Adrenal gland (tissue), 9 donors: ENCODE measurements at regions not wholly inside any gene's neighbourhood (a gene's known extent, or its start where the extent isn't known, plus 50 kb on each side); places are given as distances from the start of the nearest gene placed in this dataset.

Experiments used
- DNase-seq, 7 donors: peaks; one replicate each; pipeline ENCODE4 v3.0.0-alpha.2; 2019 to 2020
- H3K27ac ChIP-seq, 5 donors: fragments of 200-600 bp; sonication (generic) in 4 of 5; 1 replicate in 3 of 5; 2 replicates in 2 of 5; pipeline versions ENCODE4 v1.5.1 to v1.8.0; 2016 to 2020; ENCODE audit warnings: mild to moderate bottlenecking in 1 of 5
- H3K27me3 ChIP-seq: fragments of 200-600 bp; 2 replicates; pipeline ENCODE4 v1.8.0; 2021
- H3K36me3 ChIP-seq, 2 donors: fragments of 200-600 bp; replicated peaks in 1 of 2; 1 replicate in 1 of 2; 2 replicates in 1 of 2; pipeline versions ENCODE4 v1.5.1 to v1.8.0; 2018 to 2022
- H3K4me1 ChIP-seq, 2 donors: fragments of 200-600 bp; replicated peaks in 1 of 2; 1 replicate in 1 of 2; 2 replicates in 1 of 2; pipeline versions ENCODE4 v1.5.1 to v1.8.0; 2018 to 2021
- H3K4me3 ChIP-seq, 4 donors: fragments of 200-600 bp; sonication (generic) in 3 of 4; one replicate each; pipeline ENCODE4 v1.5.1; 2016 to 2018
- H3K9me3 ChIP-seq, 3 donors: fragments of 200-600 bp; sonication (generic) in 1 of 3; replicated peaks in 1 of 3; 1 replicate in 2 of 3; 2 replicates in 1 of 3; pipeline versions ENCODE4 v1.5.1 to v1.8.0; 2016 to 2021
- POLR2A ChIP-seq, 2 donors: fragments of 450-650 bp; IDR thresholded peaks; one replicate each; pipeline ENCODE4 v1.6.1; 2017; ENCODE audit warnings: antibody characterized with exemption in 2 of 2, mild to moderate bottlenecking in 2 of 2, moderate library complexity in 1 of 2
- WGBS, 4 donors: extraction: QIAGEN DNeasy Blood & Tissue Kit in 2 of 4; methylation state at CpG; one replicate each; pipeline versions ENCODE4 v1.1.5 to v1.1.7; 2013 to 2017; 5-methylcytosine and 5-hydroxymethylcytosine counted together
- intact Hi-C, 2 donors: fragments of 100-400 bp; cut with DNase I; formaldehyde crosslinking; loops; one replicate each; pipeline versions ENCODE4 v1.14.1 to v1.15.0; 2022 to 2023
- TF ChIP-seq, protein P1 (sequence below), 6 experiments: fragments of 450-650 bp in 4 of 6; fragments of 200-600 bp in 2 of 6; sonication (generic) in 1 of 6; IDR thresholded peaks; 1 replicate in 5 of 6; 2 replicates in 1 of 6; pipeline versions ENCODE4 v1.5.1 to v1.8.0; 2016 to 2021; ENCODE audit warnings: antibody characterized with exemption in 6 of 6, mild to moderate bottlenecking in 2 of 6, moderate library complexity in 1 of 6
- donor health status: healthy with polysubstance abuse.
- donor health status: Bipolar disorder and iron deficiency.
- donor health status: DM: yes; HTN: yes; CAD: no.
- donor health status: DM: no; HTN: no; CAD: no.
- donor health status: DM: no; HTN: no; CAD: no.

DNA sequence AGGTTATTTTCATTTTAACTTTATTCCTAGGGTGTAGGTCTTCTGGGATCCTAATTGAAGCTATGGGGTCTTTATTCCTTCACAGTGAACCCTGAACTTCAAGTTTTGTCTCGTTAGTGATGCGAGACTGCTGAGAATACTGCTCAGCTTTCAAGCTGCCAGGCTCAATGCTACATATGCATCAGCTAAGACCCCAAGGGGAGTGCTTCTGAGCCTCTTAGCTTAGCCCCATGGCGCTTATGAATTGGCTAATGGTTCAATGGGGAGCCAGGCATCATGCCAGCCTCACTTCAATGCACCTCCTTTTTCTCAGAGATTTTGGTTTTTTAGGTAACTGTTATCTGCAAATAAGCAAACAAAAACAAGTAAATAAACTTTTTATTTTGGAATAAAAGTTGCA, 94.1 kb upstream of the SIAH1 start:
- intact Hi-C loops, result no loop called here
- no peaks in the 10 kb centered on the region for H3K27me3 ChIP-seq
- no peaks in the 10 kb centered on the region for H3K36me3 ChIP-seq
- TF ChIP-seq POLR2A (IDR thresholded peaks at IDR 0.05), result no peak
- TF ChIP-seq, protein P1, sequence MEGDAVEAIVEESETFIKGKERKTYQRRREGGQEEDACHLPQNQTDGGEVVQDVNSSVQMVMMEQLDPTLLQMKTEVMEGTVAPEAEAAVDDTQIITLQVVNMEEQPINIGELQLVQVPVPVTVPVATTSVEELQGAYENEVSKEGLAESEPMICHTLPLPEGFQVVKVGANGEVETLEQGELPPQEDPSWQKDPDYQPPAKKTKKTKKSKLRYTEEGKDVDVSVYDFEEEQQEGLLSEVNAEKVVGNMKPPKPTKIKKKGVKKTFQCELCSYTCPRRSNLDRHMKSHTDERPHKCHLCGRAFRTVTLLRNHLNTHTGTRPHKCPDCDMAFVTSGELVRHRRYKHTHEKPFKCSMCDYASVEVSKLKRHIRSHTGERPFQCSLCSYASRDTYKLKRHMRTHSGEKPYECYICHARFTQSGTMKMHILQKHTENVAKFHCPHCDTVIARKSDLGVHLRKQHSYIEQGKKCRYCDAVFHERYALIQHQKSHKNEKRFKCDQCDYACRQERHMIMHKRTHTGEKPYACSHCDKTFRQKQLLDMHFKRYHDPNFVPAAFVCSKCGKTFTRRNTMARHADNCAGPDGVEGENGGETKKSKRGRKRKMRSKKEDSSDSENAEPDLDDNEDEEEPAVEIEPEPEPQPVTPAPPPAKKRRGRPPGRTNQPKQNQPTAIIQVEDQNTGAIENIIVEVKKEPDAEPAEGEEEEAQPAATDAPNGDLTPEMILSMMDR (IDR thresholded peaks at IDR 0.05), result no peak
- H3K4me3 ChIP-seq, result no peak overlapping the region
- no peak overlapping the region for H3K27ac ChIP-seq
- H3K9me3 ChIP-seq, result no peaks in the 10 kb centered on the region
- H3K4me1 ChIP-seq, result no peaks in the 10 kb centered on the region
- no peak for DNase-seq
- WGBS, 4 donors, result 74 to 81% (median 79%) methylated on average over 3 of the region's 3 CpGs

DNA sequence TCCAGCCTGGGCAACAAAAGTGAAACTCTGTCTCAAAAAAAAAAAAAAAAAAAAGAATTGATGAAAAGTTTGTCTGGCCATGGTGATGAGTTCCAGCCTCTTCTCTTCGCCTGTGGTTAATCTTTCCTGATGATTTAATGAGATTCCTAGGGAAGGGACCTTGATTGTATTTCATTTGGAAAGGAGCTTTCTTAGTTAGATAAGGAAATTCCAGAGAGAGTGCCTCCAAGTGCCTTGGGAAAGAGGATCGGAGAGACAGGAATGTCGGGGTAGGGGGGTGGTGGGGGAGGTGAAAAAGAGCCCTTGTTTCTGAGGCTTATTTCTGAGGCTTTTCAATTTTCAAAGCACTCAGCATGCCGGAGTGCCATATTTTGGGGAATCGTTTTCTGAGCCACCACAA, 93.2 kb upstream of the SIAH1 start:
- TF ChIP-seq, protein P1 (IDR thresholded peaks at IDR 0.05), result no peak
- no peak for TF ChIP-seq POLR2A (IDR thresholded peaks at IDR 0.05)
- Histone ChIP-seq H3K27me3 (no peaks in the 10 kb centered on the region), H3K9me3 (no peaks in the 10 kb centered on the region), H3K4me1 (no peaks in the 10 kb centered on the region), H3K36me3 (no peaks in the 10 kb centered on the region), H3K4me3 (no peak overlapping the region), H3K27ac (no peak overlapping the region)
- intact Hi-C loops, result no loop called here
- WGBS, 4 donors, result 57 to 66% (median 60%) methylated on average over 5 of the region's 5 CpGs
- DNase-seq, result no peak

DNA sequence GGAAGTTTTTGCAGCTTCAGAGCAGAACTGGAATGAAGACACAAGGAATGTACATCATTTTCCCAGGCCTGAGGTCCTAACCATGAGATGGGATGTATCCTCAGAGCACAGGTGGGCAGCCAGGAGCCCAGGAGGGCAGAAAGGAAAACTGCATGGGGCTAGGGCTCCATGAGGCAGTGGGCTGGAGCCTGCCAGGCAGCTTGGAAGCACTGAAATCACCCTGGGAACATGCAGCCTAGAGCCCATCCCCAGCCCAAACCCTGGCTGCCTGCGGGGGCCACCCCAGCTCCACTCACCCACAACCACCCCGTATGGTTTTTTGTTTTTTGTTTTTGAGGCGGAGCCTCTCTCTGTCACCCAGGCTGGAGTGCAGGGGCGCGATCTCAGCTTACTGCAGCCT, 86.2 kb upstream of the SIAH1 start:
- TF ChIP-seq, protein P1 (IDR thresholded peaks at IDR 0.05), result no peak
- TF ChIP-seq POLR2A (IDR thresholded peaks at IDR 0.05), result no peak
- H3K4me1 ChIP-seq, result no peaks in the 10 kb centered on the region
- no peaks in the 10 kb centered on the region for H3K36me3 ChIP-seq
- no peaks in the 10 kb centered on the region for H3K9me3 ChIP-seq
- H3K27me3 ChIP-seq, result no peaks in the 10 kb centered on the region
- no peak for DNase-seq
- no peak overlapping the region for H3K4me3 ChIP-seq
- WGBS, 4 donors, result 65 to 86% (median 81%) methylated on average over 5 of the region's 5 CpGs
- no peak overlapping the region for H3K27ac ChIP-seq
- intact Hi-C loops, result no loop called here

DNA sequence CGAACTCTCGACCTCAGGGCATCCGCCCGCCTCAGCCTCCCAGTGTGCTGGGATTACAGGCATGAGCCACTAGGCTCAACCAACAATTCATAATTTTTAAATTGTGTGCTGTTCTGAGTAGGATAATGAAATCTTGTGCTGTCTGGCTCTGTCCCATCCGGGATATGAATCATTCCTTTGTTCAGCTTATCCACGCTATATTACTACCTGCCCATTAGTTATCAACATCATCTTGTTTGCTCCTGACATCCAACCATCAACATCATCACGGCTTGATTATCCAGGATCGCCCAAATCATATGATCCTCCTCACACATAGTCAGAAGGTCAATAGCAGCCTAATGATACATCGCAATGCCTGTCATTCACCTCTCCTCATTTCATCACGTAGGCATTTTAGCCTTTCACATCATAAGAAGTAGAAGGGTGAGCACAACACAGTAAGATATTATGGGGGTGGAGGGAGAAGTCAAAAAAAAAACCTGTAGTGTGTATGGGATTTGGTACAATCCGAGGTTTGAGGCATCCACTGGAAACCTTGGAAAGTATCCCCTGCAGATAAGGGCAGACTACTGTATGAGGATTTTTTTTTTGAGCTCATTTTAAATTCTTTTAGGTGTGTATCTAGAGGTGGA, 77.0 kb upstream of the SIAH1 start:
- intact Hi-C loops, result no loop called here
- Histone ChIP-seq H3K4me1 (no peaks in the 10 kb centered on the region), H3K27me3 (no peaks in the 10 kb centered on the region), H3K9me3 (no peaks in the 10 kb centered on the region), H3K4me3 (no peak overlapping the region), H3K27ac (no peak overlapping the region), H3K36me3 (no peaks in the 10 kb centered on the region)
- no peak for DNase-seq
- TF ChIP-seq, protein P1 (IDR thresholded peaks at IDR 0.05), result no peak
- TF ChIP-seq POLR2A (IDR thresholded peaks at IDR 0.05), result no peak
- 83 to 89% (median 87%) methylated on average over 11 of the region's 11 CpGs for WGBS, 4 donors
